Endothelial cell of umbilical vein (primary cell): ENCODE measurements at regions not wholly inside any gene's neighbourhood (a gene's known extent, or its start where the extent isn't known, plus 50 kb on each side); places are given as distances from the start of the nearest gene placed in this dataset.

Experiments used
- BruUV-seq: library from RNA; stranded (reverse); fragments of 400-500 nt; replicated peaks from 2 replicates; lab custom pipeline; 2021; lab: Mats Ljungman, UMichigan
- CTCF ChIA-PET: fragments of 300-600, 350-600 bp; sonication (Branson Sonifier 250); formaldehyde crosslinking; loops from one replicate; lab custom pipeline; 2021; ENCODE audit warnings: antibody characterized with exemption, inconsistent platforms; lab: Charles Lee
- POLR2A ChIA-PET: fragments of 300-600, 350-600 bp; sonication (Branson Sonifier 250); formaldehyde crosslinking; loops from one replicate; lab custom pipeline; 2021; ENCODE audit warnings: antibody characterized with exemption, inconsistent platforms; lab: Charles Lee
- DNase-seq: peaks from one replicate; pipeline ENCODE4 v3.0.0-alpha.2; 2011; ENCODE audit warnings: low read depth, low spot score
- FAIRE-seq: peaks from 2 replicates; lab custom pipeline; 2011; peaks lifted over from hg19 to GRCh38; lab: Jason Lieb, UNC
- H2AFZ ChIP-seq: 2 replicates; pipeline ENCODE4 v1.6.0; 2012; ENCODE audit warnings: low read depth, low read length, control low read depth, inconsistent platforms
- H3K27ac ChIP-seq: 2 replicates; pipeline ENCODE4 v1.5.1; 2011; ENCODE audit warnings: low read depth, mild to moderate bottlenecking, control low read depth, low read length, moderate library complexity; ENCODE audit not compliant: insufficient read depth
- H3K27me3 ChIP-seq, 2 experiments: 2 replicates each; pipeline versions ENCODE4 v1.6.0 to v1.6.1; 2011; ENCODE audit warnings: low read length in 2 of 2, mixed read lengths in 1 of 2; ENCODE audit not compliant: control insufficient read depth in 2 of 2, insufficient read depth in 2 of 2
- H3K36me3 ChIP-seq, 2 experiments: 2 replicates in 1 of 2; 3 replicates in 1 of 2; pipeline ENCODE4 v1.5.1; 2011; ENCODE audit warnings: low read length in 2 of 2, mild to moderate bottlenecking in 1 of 2, moderate library complexity in 1 of 2; ENCODE audit not compliant: control insufficient read depth in 2 of 2, insufficient read depth in 2 of 2; ENCODE audit errors: extremely low read depth in 1 of 2
- H3K4me1 ChIP-seq: 3 replicates; pipeline ENCODE4 v1.5.1; 2011; ENCODE audit warnings: mild to moderate bottlenecking, low read length; ENCODE audit not compliant: control insufficient read depth, insufficient read depth; ENCODE audit errors: extremely low read depth
- H3K4me2 ChIP-seq: 2 replicates; pipeline ENCODE4 v1.6.1; 2011; ENCODE audit warnings: low read length, control low read depth, mixed read lengths; ENCODE audit not compliant: insufficient read depth
- H3K4me3 ChIP-seq, 3 experiments: fragments of 200-600 bp in 1 of 3; sonication (generic), shearing (Covaris generic) in 1 of 3; replicated peaks in 1 of 3; 2 replicates each; pipeline ENCODE4 v1.5.1; 2011 to 2016; ENCODE audit warnings: control low read depth in 3 of 3, low read length in 3 of 3, mild to moderate bottlenecking in 2 of 3, inconsistent platforms in 1 of 3, low read depth in 1 of 3, moderate library complexity in 1 of 3; ENCODE audit not compliant: insufficient read depth in 1 of 3
- H3K79me2 ChIP-seq: 2 replicates; pipeline ENCODE4 v1.6.0; 2012; ENCODE audit warnings: low read length, inconsistent platforms; ENCODE audit not compliant: control insufficient read depth, insufficient read depth
- H3K9ac ChIP-seq: replicated peaks from 2 replicates; pipeline ENCODE3; 2011; ENCODE audit warnings: low read length, control low read depth; ENCODE audit not compliant: insufficient read depth; ENCODE audit errors: extremely low read depth
- H3K9me1 ChIP-seq: replicated peaks from 3 replicates; pipeline ENCODE4 v1.6.0; 2011; ENCODE audit warnings: mild to moderate bottlenecking, low read length; ENCODE audit not compliant: control insufficient read depth, insufficient read depth; ENCODE audit errors: extremely low read depth
- H3K9me3 ChIP-seq: replicated peaks from 2 replicates; pipeline ENCODE4 v1.5.1; 2012; ENCODE audit warnings: low read length, inconsistent platforms; ENCODE audit not compliant: control insufficient read depth, insufficient read depth
- H4K20me1 ChIP-seq: replicated peaks from 2 replicates; pipeline ENCODE3; 2011; ENCODE audit warnings: mild to moderate bottlenecking, low read length; ENCODE audit not compliant: control insufficient read depth, insufficient read depth; ENCODE audit errors: extremely low read depth
- CTCF ChIP-seq, 2 donors: IDR thresholded peaks; 1 replicate in 1 of 2; 2 replicates in 1 of 2; pipeline ENCODE4 v1.5.1; 2011; ENCODE audit warnings: low read length in 2 of 2, mild to moderate bottlenecking in 2 of 2, moderate library complexity in 2 of 2, control low read depth in 1 of 2, inconsistent platforms in 1 of 2, low read depth in 1 of 2; ENCODE audit not compliant: insufficient read depth in 1 of 2; ENCODE audit errors: extremely low read depth in 1 of 2
- FOS ChIP-seq: IDR thresholded peaks from 2 replicates; pipeline ENCODE4 v1.6.1; 2011; ENCODE audit warnings: mild to moderate bottlenecking, low read length, moderate library complexity, borderline replicate concordance; ENCODE audit not compliant: insufficient read depth
- GATA2 ChIP-seq: IDR thresholded peaks from 2 replicates; pipeline ENCODE4 v1.7.0; 2011; ENCODE audit warnings: low read depth, mild to moderate bottlenecking, moderate library complexity, mixed read lengths, low read length; ENCODE audit not compliant: insufficient read length, insufficient read depth
- MAX ChIP-seq: IDR thresholded peaks from 2 replicates; pipeline ENCODE4 v1.6.1; 2011; ENCODE audit not compliant: insufficient read depth, insufficient read length
- MYC ChIP-seq: IDR thresholded peaks from one replicate; pipeline ENCODE4 v1.6.1; 2011; ENCODE audit warnings: mild to moderate bottlenecking, low read depth, low read length
- POLR2AphosphoS5 ChIP-seq: IDR thresholded peaks from 2 replicates; pipeline ENCODE4 v1.6.1; 2012; ENCODE audit warnings: low read depth, mild to moderate bottlenecking, control low read depth, low read length, moderate library complexity; ENCODE audit not compliant: insufficient read depth
- dilution Hi-C: fragments of 300-500 bp; cut with MboI; formaldehyde crosslinking; loops from one replicate; pipeline ENCODE4 v1.15.0; 2019; ENCODE audit warnings: low sequenced_read_pairs; ENCODE audit not compliant: extremely low pct_ligation_motif_present
- intact Hi-C: fragments of 100-400 bp; cut with micrococcal nuclease; formaldehyde crosslinking; loops from one replicate; pipeline ENCODE4 v1.10.0; 2022

- FAIRE-seq (no peak), DNase-seq (no peak)
- Histone ChIP-seq H4K20me1 (no peaks in the 10 kb centered on the region), H3K4me3 (no peak overlapping the region), H3K9me1 (no peaks in the 10 kb centered on the region), H3K27me3 (no peaks in the 10 kb centered on the region), H3K9ac (no peak overlapping the region), H3K79me2 (no peaks in the 10 kb centered on the region), H3K27ac (no peak overlapping the region), H2AFZ (no peak overlapping the region), H3K4me2 (no peak overlapping the region), H3K36me3 (no peaks in the 10 kb centered on the region), H3K9me3 (no peaks in the 10 kb centered on the region), H3K4me1 (no peaks in the 10 kb centered on the region)
- ChIA-PET CTCF (no interaction called here), POLR2A (no interaction called here)
- intact Hi-C loops (no loop called here), dilution Hi-C loops (no loop called here)
- BruUV-seq = no TSS peak
- TF ChIP-seq POLR2AphosphoS5 (no peak), MAX (no peak), MYC (no peak), GATA2 (no peak)
These were observed 2277.1 kb downstream of the TP53TG3F start for GRCh38 chr16:35736546-35736945.

GRCh38 chr16:35737076-35737475 lies 2277.7 kb downstream of the TP53TG3F start:
- H3K36me3 ChIP-seq = no peaks in the 10 kb centered on the region
- no peak overlapping the region for H3K27ac ChIP-seq
- no peak for FAIRE-seq
- ChIA-PET POLR2A (no interaction called here), CTCF (no interaction called here)
- TF ChIP-seq FOS (no peak), CTCF (IDR thresholded peaks at IDR 0.05; ENCODE audit: extremely low read depth in 1 of 2, insufficient read depth in 1 of 2, low read depth in 1 of 2, low read length in 2 of 2) (no peak), MYC (no peak), MAX (no peak)
- no peaks in the 10 kb centered on the region for H3K9me3 ChIP-seq
- H4K20me1 ChIP-seq = no peaks in the 10 kb centered on the region
- H3K4me1 ChIP-seq = no peaks in the 10 kb centered on the region
- DNase-seq = no peak
- H3K4me2 ChIP-seq = no peak overlapping the region
- H3K79me2 ChIP-seq = no peaks in the 10 kb centered on the region
- H3K4me3 ChIP-seq = no peak overlapping the region
- H3K9me1 ChIP-seq = no peaks in the 10 kb centered on the region
- dilution Hi-C loops = no loop called here
- no peaks in the 10 kb centered on the region for H3K27me3 ChIP-seq
- intact Hi-C loops = no loop called here
- no peak overlapping the region for H3K9ac ChIP-seq
- no peak overlapping the region for H2AFZ ChIP-seq
- BruUV-seq = no TSS peak
